Smooth muscle cell (in vitro differentiated cells): ENCODE measurements at regions not wholly inside any gene's neighbourhood (a gene's known extent, or its start where the extent isn't known, plus 50 kb on each side); places are given as distances from the start of the nearest gene placed in this dataset.

ENCODE experiments used
- DNase-seq: peaks from one replicate; lab custom pipeline; 2025; ENCODE audit not compliant: unreplicated experiment; lab: John Stamatoyannopoulos, UW
- H2AFZ ChIP-seq: fragments of 200-600 bp; sonication (generic); 2 replicates; pipeline ENCODE4 v1.6.0; 2016; ENCODE audit warnings: antibody characterized with exemption, low read depth, mild to moderate bottlenecking
- H3F3A ChIP-seq: fragments of 200-600 bp; sonication (generic); 2 replicates; pipeline ENCODE4 v1.6.0; 2017; ENCODE audit warnings: antibody characterized with exemption, low read depth
- H3K27ac ChIP-seq: fragments of 200-600 bp; sonication (generic); 2 replicates; pipeline ENCODE4 v1.5.1; 2016; ENCODE audit warnings: low read depth, mild to moderate bottlenecking
- H3K27me3 ChIP-seq: fragments of 200-600 bp; sonication (generic); 2 replicates; pipeline ENCODE4 v1.6.1; 2016; ENCODE audit warnings: low read depth, mild to moderate bottlenecking
- H3K36me3 ChIP-seq: fragments of 200-600 bp; sonication (generic); 2 replicates; pipeline ENCODE4 v1.5.1; 2016; ENCODE audit warnings: low read depth
- H3K4me1 ChIP-seq: fragments of 200-600 bp; sonication (generic); 2 replicates; pipeline ENCODE4 v1.5.1; 2016; ENCODE audit warnings: low read depth
- H3K4me2 ChIP-seq: fragments of 200-600 bp; sonication (generic); 2 replicates; pipeline ENCODE4 v1.6.0; 2016; ENCODE audit warnings: mild to moderate bottlenecking
- H3K4me3 ChIP-seq: fragments of 200-600 bp; sonication (generic); 2 replicates; pipeline ENCODE4 v1.5.1; 2016; ENCODE audit warnings: mild to moderate bottlenecking
- H3K79me2 ChIP-seq: fragments of 200-600 bp; sonication (generic); 2 replicates; pipeline ENCODE4 v1.6.0; 2016; ENCODE audit warnings: low read depth, mild to moderate bottlenecking
- H3K9ac ChIP-seq: fragments of 200-600 bp; sonication (generic); 2 replicates; pipeline ENCODE4 v1.6.0; 2016; ENCODE audit warnings: low read depth
- H3K9me3 ChIP-seq: fragments of 200-600 bp; sonication (generic); replicated peaks from 2 replicates; pipeline ENCODE4 v1.5.1; 2016; ENCODE audit warnings: low read depth
- H4K20me1 ChIP-seq: fragments of 200-600 bp; sonication (generic); 2 replicates; pipeline ENCODE4 v1.6.0; 2016; ENCODE audit warnings: low read depth
- CTCF ChIP-seq: fragments of 200-600 bp; sonication (generic); IDR thresholded peaks from 2 replicates; pipeline ENCODE4 v1.5.1; 2017; ENCODE audit warnings: borderline replicate concordance, mild to moderate bottlenecking, antibody characterized with exemption; ENCODE audit not compliant: insufficient read depth, poor library complexity, severe bottlenecking
- WGBS: methylation state at CpG from one replicate; pipeline ENCODE4 v1.1.7; 2016; ENCODE audit warnings: low lambda C conversion rate; 5-methylcytosine and 5-hydroxymethylcytosine counted together

GRCh38 chr14:65330416-65330815 lies 82.1 kb upstream of the FUT8 start:
- Histone ChIP-seq H3K4me2 (no peak overlapping the region), H2AFZ (no peak overlapping the region), H3K4me3 (no peak overlapping the region), H3K27ac (no peak overlapping the region), H3F3A (no peaks in the 10 kb centered on the region), H3K27me3 (no peaks in the 10 kb centered on the region), H4K20me1 (no peaks in the 10 kb centered on the region), H3K9me3 (no peaks in the 10 kb centered on the region), H3K79me2 (no peaks in the 10 kb centered on the region), H3K36me3 (no peaks in the 10 kb centered on the region), H3K9ac (no peak overlapping the region), H3K4me1 (peaks cover 14% of the 10 kb centered on the region)
- WGBS, result 41% methylated on average over 1 of the region's 1 CpG
- no peak for TF ChIP-seq CTCF
- no peak for DNase-seq

GRCh38 chr14:65331652-65332051 lies 80.9 kb upstream of the FUT8 start:
- Histone ChIP-seq H3K36me3 (no peaks in the 10 kb centered on the region), H3K27me3 (no peaks in the 10 kb centered on the region), H3K4me1 (peaks cover 20% of the 10 kb centered on the region), H3K9ac (no peak overlapping the region), H3K79me2 (no peaks in the 10 kb centered on the region), H3K27ac (no peak overlapping the region), H3K4me3 (no peak overlapping the region), H3K9me3 (no peaks in the 10 kb centered on the region), H3F3A (peaks cover 3% of the 10 kb centered on the region), H2AFZ (no peak overlapping the region), H4K20me1 (no peaks in the 10 kb centered on the region), H3K4me2 (no peak overlapping the region)
- DNase-seq, result no peak
- no peak for TF ChIP-seq CTCF
- 95% methylated on average over 3 of the region's 3 CpGs for WGBS

- Histone ChIP-seq H3K9ac (no peak overlapping the region), H3K4me1 (peaks cover 20% of the 10 kb centered on the region), H3K9me3 (no peaks in the 10 kb centered on the region), H3K27me3 (no peaks in the 10 kb centered on the region), H3K27ac (no peak overlapping the region), H3K79me2 (no peaks in the 10 kb centered on the region), H3F3A (peaks cover 9% of the 10 kb centered on the region), H3K4me3 (no peak overlapping the region), H3K36me3 (no peaks in the 10 kb centered on the region), H2AFZ (no peak overlapping the region), H4K20me1 (no peaks in the 10 kb centered on the region), H3K4me2 (no peak overlapping the region)
- no peak for DNase-seq
- 97% methylated on average over 2 of the region's 2 CpGs for WGBS
- TF ChIP-seq CTCF, result no peak
Measured at GRCh38 chr14:65332141-65332871, 80.2 kb upstream of the FUT8 start.
